ENCODE measurements at regions not wholly inside any gene's neighbourhood (a gene's known extent, or its start where the extent isn't known, plus 50 kb on each side); places are given as distances from the start of the nearest gene placed in this dataset.
"Not testable (repeated sequence)": the region's sequence is repeated elsewhere in the genome, so short reads cannot be mapped to it uniquely, and the experiment has no call there.

GRCh38 chr10:86579883-86580520 lies 58.4 kb upstream of the WAPL start:
- in situ Hi-C loops (cut with HindIII; ENCODE audit: low pct_unique_long_range_greater_than_20kb, low sequenced_read_pairs): no loop called here
- no peak for DNase-seq (ENCODE audit: low read depth)

- DNase-seq (ENCODE audit: low read depth): no peak
- in situ Hi-C loops (cut with HindIII; ENCODE audit: low pct_unique_long_range_greater_than_20kb, low sequenced_read_pairs): no loop called here
These were observed 58.9 kb upstream of the WAPL start for GRCh38 chr10:86580521-86580891.

- in situ Hi-C loops (cut with HindIII; ENCODE audit: low pct_unique_long_range_greater_than_20kb, low sequenced_read_pairs): no loop called here
- DNase-seq (ENCODE audit: low read depth): no peak
These were observed 62.4 kb upstream of the WAPL start for GRCh38 chr10:86583983-86584382.

GRCh38 chr10:86585037-86585929 lies 63.7 kb upstream of the WAPL start:
- in situ Hi-C loops (cut with HindIII; ENCODE audit: low pct_unique_long_range_greater_than_20kb, low sequenced_read_pairs): no loop called here

GRCh38 chr10:86586516-86586915 lies 64.9 kb upstream of the WAPL start:
- no peak for DNase-seq (ENCODE audit: low read depth)
- in situ Hi-C loops (cut with HindIII; ENCODE audit: low pct_unique_long_range_greater_than_20kb, low sequenced_read_pairs): no loop called here

More at GRCh38 chr10:86585037-86585929, 63.7 kb upstream of the WAPL start:
- DNase-seq (ENCODE audit: low read depth): peak; percentile 74

- DNase-seq (ENCODE audit: low read depth); in situ Hi-C loops (cut with HindIII; ENCODE audit: low pct_unique_long_range_greater_than_20kb, low sequenced_read_pairs): not testable (repeated sequence)
These were observed 65.6 kb upstream of the OPN4 start for GRCh38 chr10:86588781-86589180.

- no peak for DNase-seq (ENCODE audit: low read depth)
- in situ Hi-C loops (cut with HindIII; ENCODE audit: low pct_unique_long_range_greater_than_20kb, low sequenced_read_pairs): no loop called here
These were observed 62.9 kb upstream of the OPN4 start for GRCh38 chr10:86591436-86591835.

GRCh38 chr10:86592413-86592812 lies 61.9 kb upstream of the OPN4 start:
- in situ Hi-C loops (cut with HindIII; ENCODE audit: low pct_unique_long_range_greater_than_20kb, low sequenced_read_pairs): no loop called here
- peak; percentile 39 for DNase-seq (ENCODE audit: low read depth)

GRCh38 chr10:86594535-86594934 lies 59.8 kb upstream of the OPN4 start:
- DNase-seq (ENCODE audit: low read depth): peak; percentile 12

GRCh38 chr10:86595496-86595895 lies 58.9 kb upstream of the OPN4 start:
- in situ Hi-C loops (cut with HindIII; ENCODE audit: low pct_unique_long_range_greater_than_20kb, low sequenced_read_pairs): no loop called here
- DNase-seq (ENCODE audit: low read depth): no peak

More at GRCh38 chr10:86594535-86594934, 59.8 kb upstream of the OPN4 start:
- in situ Hi-C loops (cut with HindIII; ENCODE audit: low pct_unique_long_range_greater_than_20kb, low sequenced_read_pairs): no loop called here

- in situ Hi-C loops (cut with HindIII; ENCODE audit: low pct_unique_long_range_greater_than_20kb, low sequenced_read_pairs): no loop called here
These were observed 58.1 kb upstream of the OPN4 start for GRCh38 chr10:86596266-86596665.

GRCh38 chr10:86597306-86597705 lies 57.0 kb upstream of the OPN4 start:
- in situ Hi-C loops (cut with HindIII; ENCODE audit: low pct_unique_long_range_greater_than_20kb, low sequenced_read_pairs): no loop called here
- no peak for DNase-seq (ENCODE audit: low read depth)

More at GRCh38 chr10:86596266-86596665, 58.1 kb upstream of the OPN4 start:
- no peak for DNase-seq (ENCODE audit: low read depth)

- DNase-seq (ENCODE audit: low read depth): no peak
- in situ Hi-C loops (cut with HindIII; ENCODE audit: low pct_unique_long_range_greater_than_20kb, low sequenced_read_pairs): no loop called here
These were observed 56.2 kb upstream of the OPN4 start for GRCh38 chr10:86598151-86598550.

- in situ Hi-C loops (cut with HindIII; ENCODE audit: low pct_unique_long_range_greater_than_20kb, low sequenced_read_pairs): no loop called here
- DNase-seq (ENCODE audit: low read depth): no peak
These were observed 55.3 kb upstream of the OPN4 start for GRCh38 chr10:86599041-86599440.

- in situ Hi-C loops (cut with HindIII; ENCODE audit: low pct_unique_long_range_greater_than_20kb, low sequenced_read_pairs): no loop called here
- no peak for DNase-seq (ENCODE audit: low read depth)
These were observed 54.6 kb upstream of the OPN4 start for GRCh38 chr10:86599729-86600128.

- in situ Hi-C loops (cut with HindIII; ENCODE audit: low pct_unique_long_range_greater_than_20kb, low sequenced_read_pairs): no loop called here
- DNase-seq (ENCODE audit: low read depth): no peak
These were observed 54.1 kb upstream of the OPN4 start for GRCh38 chr10:86600296-86600695.

- in situ Hi-C loops (cut with HindIII; ENCODE audit: low pct_unique_long_range_greater_than_20kb, low sequenced_read_pairs): no loop called here
- DNase-seq (ENCODE audit: low read depth): no peak
These were observed 52.3 kb upstream of the OPN4 start for GRCh38 chr10:86601956-86602602.

- DNase-seq (ENCODE audit: low read depth): no peak
- in situ Hi-C loops (cut with HindIII; ENCODE audit: low pct_unique_long_range_greater_than_20kb, low sequenced_read_pairs): no loop called here
These were observed 51.1 kb upstream of the OPN4 start for GRCh38 chr10:86603256-86603655.
